ENCODE measurements at regions not wholly inside any gene's neighbourhood (a gene's known extent, or its start where the extent isn't known, plus 50 kb on each side); places are given as distances from the start of the nearest gene placed in this dataset.

DNA sequence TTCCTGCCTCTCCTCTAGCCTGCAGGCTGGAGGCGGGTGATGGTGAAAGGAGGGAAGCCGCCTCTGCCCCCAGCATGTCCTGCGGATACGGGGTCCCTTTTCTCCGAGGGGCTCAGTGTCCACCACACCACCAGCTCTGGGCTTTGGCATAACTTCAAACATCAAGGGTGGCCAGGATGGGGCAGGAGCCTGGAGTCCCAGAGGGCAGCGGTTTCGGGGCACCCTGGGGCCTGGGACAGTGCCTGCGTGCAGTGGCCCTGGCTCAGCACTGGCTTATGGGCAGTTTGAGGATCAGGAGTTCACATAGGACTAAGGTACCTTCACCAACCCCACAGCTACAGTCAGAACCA lies 85.5 kb upstream of the GPC1 start:
- no peak for TF ChIP-seq RFX5 (IDR thresholded peaks at IDR 0.05; ENCODE audit: low read depth, low read length)
- no peak for TF ChIP-seq RAD21 (IDR thresholded peaks at IDR 0.05; ENCODE audit: low read length)
- no peak for TF ChIP-seq CEBPB (IDR thresholded peaks at IDR 0.05; ENCODE audit: low read depth, low read length)
- TF ChIP-seq, protein P1, sequence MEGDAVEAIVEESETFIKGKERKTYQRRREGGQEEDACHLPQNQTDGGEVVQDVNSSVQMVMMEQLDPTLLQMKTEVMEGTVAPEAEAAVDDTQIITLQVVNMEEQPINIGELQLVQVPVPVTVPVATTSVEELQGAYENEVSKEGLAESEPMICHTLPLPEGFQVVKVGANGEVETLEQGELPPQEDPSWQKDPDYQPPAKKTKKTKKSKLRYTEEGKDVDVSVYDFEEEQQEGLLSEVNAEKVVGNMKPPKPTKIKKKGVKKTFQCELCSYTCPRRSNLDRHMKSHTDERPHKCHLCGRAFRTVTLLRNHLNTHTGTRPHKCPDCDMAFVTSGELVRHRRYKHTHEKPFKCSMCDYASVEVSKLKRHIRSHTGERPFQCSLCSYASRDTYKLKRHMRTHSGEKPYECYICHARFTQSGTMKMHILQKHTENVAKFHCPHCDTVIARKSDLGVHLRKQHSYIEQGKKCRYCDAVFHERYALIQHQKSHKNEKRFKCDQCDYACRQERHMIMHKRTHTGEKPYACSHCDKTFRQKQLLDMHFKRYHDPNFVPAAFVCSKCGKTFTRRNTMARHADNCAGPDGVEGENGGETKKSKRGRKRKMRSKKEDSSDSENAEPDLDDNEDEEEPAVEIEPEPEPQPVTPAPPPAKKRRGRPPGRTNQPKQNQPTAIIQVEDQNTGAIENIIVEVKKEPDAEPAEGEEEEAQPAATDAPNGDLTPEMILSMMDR (conservative IDR thresholded peaks at IDR 0.05; ENCODE audit: low read depth, low read length), result no peak
- TF ChIP-seq, protein P2, sequence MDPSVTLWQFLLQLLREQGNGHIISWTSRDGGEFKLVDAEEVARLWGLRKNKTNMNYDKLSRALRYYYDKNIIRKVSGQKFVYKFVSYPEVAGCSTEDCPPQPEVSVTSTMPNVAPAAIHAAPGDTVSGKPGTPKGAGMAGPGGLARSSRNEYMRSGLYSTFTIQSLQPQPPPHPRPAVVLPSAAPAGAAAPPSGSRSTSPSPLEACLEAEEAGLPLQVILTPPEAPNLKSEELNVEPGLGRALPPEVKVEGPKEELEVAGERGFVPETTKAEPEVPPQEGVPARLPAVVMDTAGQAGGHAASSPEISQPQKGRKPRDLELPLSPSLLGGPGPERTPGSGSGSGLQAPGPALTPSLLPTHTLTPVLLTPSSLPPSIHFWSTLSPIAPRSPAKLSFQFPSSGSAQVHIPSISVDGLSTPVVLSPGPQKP (IDR thresholded peaks at IDR 0.05; ENCODE audit: borderline replicate concordance, low read depth, low read length), result no peak
- no peak for TF ChIP-seq POLR2A (IDR thresholded peaks at IDR 0.05; ENCODE audit: low read depth, low read length)
- TF ChIP-seq, protein P3, sequence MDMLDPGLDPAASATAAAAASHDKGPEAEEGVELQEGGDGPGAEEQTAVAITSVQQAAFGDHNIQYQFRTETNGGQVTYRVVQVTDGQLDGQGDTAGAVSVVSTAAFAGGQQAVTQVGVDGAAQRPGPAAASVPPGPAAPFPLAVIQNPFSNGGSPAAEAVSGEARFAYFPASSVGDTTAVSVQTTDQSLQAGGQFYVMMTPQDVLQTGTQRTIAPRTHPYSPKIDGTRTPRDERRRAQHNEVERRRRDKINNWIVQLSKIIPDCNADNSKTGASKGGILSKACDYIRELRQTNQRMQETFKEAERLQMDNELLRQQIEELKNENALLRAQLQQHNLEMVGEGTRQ (IDR thresholded peaks at IDR 0.05; ENCODE audit: low read depth, low read length), result no peak
- no peak for TF ChIP-seq MXI1 (IDR thresholded peaks at IDR 0.05; ENCODE audit: borderline replicate concordance, low read depth, low read length)
- TF ChIP-seq NFE2L2 (IDR thresholded peaks at IDR 0.05; ENCODE audit: low read depth, low read length), result no peak
- TF ChIP-seq SMC3 (IDR thresholded peaks at IDR 0.05; ENCODE audit: low read depth, low read length), result no peak
- no peak for TF ChIP-seq FOS (IDR thresholded peaks at IDR 0.05; ENCODE audit: low read depth, low read length)
- no peak for TF ChIP-seq CHD1 (IDR thresholded peaks at IDR 0.05; ENCODE audit: low read depth, low read length)
- TF ChIP-seq RCOR1 (IDR thresholded peaks at IDR 0.05; ENCODE audit: insufficient replicate concordance, low read length), result no peak
- TF ChIP-seq MAFK (IDR thresholded peaks at IDR 0.05; ENCODE audit: low read depth, low read length), result no peak

All from IMR-90 (cell line).